ENCODE measurements at regions not wholly inside any gene's neighbourhood (a gene's known extent, or its start where the extent isn't known, plus 50 kb on each side); places are given as distances from the start of the nearest gene placed in this dataset.

GRCh38 chr6:18323935-18324705 lies 59.8 kb upstream of the DEK start:
- H3K9me3 ChIP-seq (ENCODE audit: low read depth, low read length, poor library complexity, severe bottlenecking), result no peaks in the 10 kb centered on the region
- TF ChIP-seq, protein P1, sequence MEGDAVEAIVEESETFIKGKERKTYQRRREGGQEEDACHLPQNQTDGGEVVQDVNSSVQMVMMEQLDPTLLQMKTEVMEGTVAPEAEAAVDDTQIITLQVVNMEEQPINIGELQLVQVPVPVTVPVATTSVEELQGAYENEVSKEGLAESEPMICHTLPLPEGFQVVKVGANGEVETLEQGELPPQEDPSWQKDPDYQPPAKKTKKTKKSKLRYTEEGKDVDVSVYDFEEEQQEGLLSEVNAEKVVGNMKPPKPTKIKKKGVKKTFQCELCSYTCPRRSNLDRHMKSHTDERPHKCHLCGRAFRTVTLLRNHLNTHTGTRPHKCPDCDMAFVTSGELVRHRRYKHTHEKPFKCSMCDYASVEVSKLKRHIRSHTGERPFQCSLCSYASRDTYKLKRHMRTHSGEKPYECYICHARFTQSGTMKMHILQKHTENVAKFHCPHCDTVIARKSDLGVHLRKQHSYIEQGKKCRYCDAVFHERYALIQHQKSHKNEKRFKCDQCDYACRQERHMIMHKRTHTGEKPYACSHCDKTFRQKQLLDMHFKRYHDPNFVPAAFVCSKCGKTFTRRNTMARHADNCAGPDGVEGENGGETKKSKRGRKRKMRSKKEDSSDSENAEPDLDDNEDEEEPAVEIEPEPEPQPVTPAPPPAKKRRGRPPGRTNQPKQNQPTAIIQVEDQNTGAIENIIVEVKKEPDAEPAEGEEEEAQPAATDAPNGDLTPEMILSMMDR (conservative IDR thresholded peaks at IDR 0.05; ENCODE audit: low read depth, low read length), result peak; percentile 81
- no peak for TF ChIP-seq EZH2 (IDR thresholded peaks at IDR 0.05; ENCODE audit: borderline replicate concordance, low read depth, low read length, poor library complexity, severe bottlenecking)
- peak; percentile 77 for DNase-seq (ENCODE audit: low spot score)
- intact Hi-C loops (cut with micrococcal nuclease; ENCODE audit: unreplicated experiment), result loop anchor here (1.0 to 10.0 kb wide), 3 partner anchors 180 to 1731 kb away; no protein-coding TSS in a partner anchor
- H3K4me1 ChIP-seq (ENCODE audit: insufficient read depth, low read length, poor library complexity, severe bottlenecking), result peaks cover 8% of the 10 kb centered on the region
- ChIA-PET CTCF (interaction anchor here (0.6 to 1.0 kb wide), 3 partner anchors 179 to 408 kb away, joined by 3 to 11 read pairs (median 6); no protein-coding TSS in a partner anchor), POLR2A (ENCODE audit: low non-redundant PET) (no interaction called here)
- no peaks in the 10 kb centered on the region for H3K36me3 ChIP-seq (ENCODE audit: insufficient read depth, low read length, poor library complexity, severe bottlenecking)
- no peaks in the 10 kb centered on the region for H3K27me3 ChIP-seq (replicated peaks; ENCODE audit: insufficient read depth, low read depth, low read length, poor library complexity)
- H3K27ac ChIP-seq (ENCODE audit: low read depth, low read length, poor library complexity, severe bottlenecking), result no peak overlapping the region
- no peak overlapping the region for H3K4me3 ChIP-seq (ENCODE audit: low read depth, low read length, poor library complexity, severe bottlenecking)
- no TSS peak for BruUV-seq (replicated peaks)

- no peaks in the 10 kb centered on the region for H3K27me3 ChIP-seq (replicated peaks; ENCODE audit: insufficient read depth, low read depth, low read length, poor library complexity)
- no peak for TF ChIP-seq EZH2 (IDR thresholded peaks at IDR 0.05; ENCODE audit: borderline replicate concordance, low read depth, low read length, poor library complexity, severe bottlenecking)
- TF ChIP-seq, protein P1 (conservative IDR thresholded peaks at IDR 0.05; ENCODE audit: low read depth, low read length), result no peak
- CTCF ChIA-PET, result no interaction called here
- DNase-seq (ENCODE audit: low spot score), result no peak
- H3K9me3 ChIP-seq (ENCODE audit: low read depth, low read length, poor library complexity, severe bottlenecking), result no peaks in the 10 kb centered on the region
- BruUV-seq (replicated peaks), result no TSS peak
- intact Hi-C loops (cut with micrococcal nuclease; ENCODE audit: unreplicated experiment), result no loop called here
- no peak overlapping the region for H3K27ac ChIP-seq (ENCODE audit: low read depth, low read length, poor library complexity, severe bottlenecking)
- POLR2A ChIA-PET (ENCODE audit: low non-redundant PET), result no interaction called here
- no peaks in the 10 kb centered on the region for H3K36me3 ChIP-seq (ENCODE audit: insufficient read depth, low read length, poor library complexity, severe bottlenecking)
- no peaks in the 10 kb centered on the region for H3K4me1 ChIP-seq (ENCODE audit: insufficient read depth, low read length, poor library complexity, severe bottlenecking)
- H3K4me3 ChIP-seq (ENCODE audit: low read depth, low read length, poor library complexity, severe bottlenecking), result no peak overlapping the region
Observed at GRCh38 chr6:18317850-18318249, 53.5 kb upstream of the DEK start.

DNA sequence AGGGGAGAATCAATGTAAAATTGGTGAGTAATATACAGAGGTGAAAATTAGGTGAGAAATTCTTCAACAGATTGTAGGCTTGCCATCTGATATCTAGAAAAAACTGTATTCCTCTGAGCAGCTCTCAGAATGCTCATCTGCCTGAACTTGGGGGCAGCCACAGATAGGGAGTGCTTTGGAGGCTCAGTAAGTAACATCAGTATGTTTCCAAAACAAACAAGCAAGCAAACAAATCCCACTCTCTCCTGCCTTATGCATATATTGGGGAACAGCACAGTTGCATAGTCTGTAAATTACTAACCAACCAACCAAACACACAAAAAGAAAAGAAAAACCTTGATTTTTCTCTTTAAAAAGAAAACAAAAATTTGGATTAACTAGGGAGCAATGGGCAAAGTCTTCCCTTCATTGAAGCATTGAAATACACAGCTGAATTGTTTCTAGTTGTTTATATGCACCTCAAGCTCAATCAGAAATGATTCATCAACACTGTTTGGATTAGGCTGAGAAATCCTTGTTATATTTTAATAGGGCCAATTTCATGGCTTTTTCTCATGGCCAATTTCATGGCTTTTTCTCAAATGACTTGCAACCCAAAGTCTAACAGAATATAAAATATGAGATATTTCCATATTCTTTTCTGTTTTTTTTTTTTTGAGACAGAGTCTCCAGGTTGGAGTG lies 50.1 kb upstream of the DEK start:
- intact Hi-C loops (cut with micrococcal nuclease; ENCODE audit: unreplicated experiment), result no loop called here
- POLR2A ChIA-PET (ENCODE audit: low non-redundant PET), result no interaction called here
- CTCF ChIA-PET, result interaction anchor here (0.5 kb wide), 1 partner anchor 169 kb away, joined by 5 read pairs; no protein-coding TSS in a partner anchor

More for the DNA sequence above, 50.1 kb upstream of the DEK start:
- no TSS peak for BruUV-seq (replicated peaks)
- no peak overlapping the region for H3K27ac ChIP-seq (ENCODE audit: low read depth, low read length, poor library complexity, severe bottlenecking)
- no peaks in the 10 kb centered on the region for H3K36me3 ChIP-seq (ENCODE audit: insufficient read depth, low read length, poor library complexity, severe bottlenecking)
- no peaks in the 10 kb centered on the region for H3K4me1 ChIP-seq (ENCODE audit: insufficient read depth, low read length, poor library complexity, severe bottlenecking)
- H3K9me3 ChIP-seq (ENCODE audit: low read depth, low read length, poor library complexity, severe bottlenecking), result no peaks in the 10 kb centered on the region
- TF ChIP-seq, protein P1 (conservative IDR thresholded peaks at IDR 0.05; ENCODE audit: low read depth, low read length), result no peak
- TF ChIP-seq EZH2 (IDR thresholded peaks at IDR 0.05; ENCODE audit: borderline replicate concordance, low read depth, low read length, poor library complexity, severe bottlenecking), result no peak
- no peak overlapping the region for H3K4me3 ChIP-seq (ENCODE audit: low read depth, low read length, poor library complexity, severe bottlenecking)
- DNase-seq (ENCODE audit: low spot score), result no peak
- no peaks in the 10 kb centered on the region for H3K27me3 ChIP-seq (replicated peaks; ENCODE audit: insufficient read depth, low read depth, low read length, poor library complexity)
